ENCODE measurements at regions not wholly inside any gene's neighbourhood (a gene's known extent, or its start where the extent isn't known, plus 50 kb on each side); places are given as distances from the start of the nearest gene placed in this dataset.
"Not testable (repeated sequence)": the region's sequence is repeated elsewhere in the genome, so short reads cannot be mapped to it uniquely, and the experiment has no call there.

GRCh38 chr2:128602038-128602698, 283.5 kb upstream of the HS6ST1 start:
- no peak overlapping the region for H3K27ac ChIP-seq
- DNase-seq (ENCODE audit: low spot score) = peak; percentile 56
- H3K4me3 ChIP-seq = no peak overlapping the region
- TF ChIP-seq CTCF (IDR thresholded peaks at IDR 0.05) = no peak

- TF ChIP-seq CTCF (IDR thresholded peaks at IDR 0.05) = no peak
- H3K4me3 ChIP-seq = no peak overlapping the region
- no peak overlapping the region for H3K27ac ChIP-seq
- DNase-seq (ENCODE audit: low spot score) = peak; percentile 67
Measured at GRCh38 chr2:128602699-128603101, 284.0 kb upstream of the HS6ST1 start.

GRCh38 chr2:128603411-128603924, 284.8 kb upstream of the HS6ST1 start:
- TF ChIP-seq CTCF (IDR thresholded peaks at IDR 0.05) = no peak
- Histone ChIP-seq H3K4me3 (no peak overlapping the region), H3K27ac (no peak overlapping the region)
- DNase-seq (ENCODE audit: low spot score) = peak; percentile 49

GRCh38 chr2:128604045-128604444, 285.4 kb upstream of the HS6ST1 start:
- peak; percentile 36 for DNase-seq (ENCODE audit: low spot score)
- Histone ChIP-seq H3K27ac (no peak overlapping the region), H3K4me3 (no peak overlapping the region)
- no peak for TF ChIP-seq CTCF (IDR thresholded peaks at IDR 0.05)

- H3K27ac ChIP-seq; DNase-seq (ENCODE audit: low spot score); H3K4me3 ChIP-seq: not testable (repeated sequence)
Measured at GRCh38 chr2:128604581-128604980, 285.9 kb upstream of the HS6ST1 start.

- TF ChIP-seq CTCF (IDR thresholded peaks at IDR 0.05) = no peak
- no peak overlapping the region for H3K27ac ChIP-seq
- H3K4me3 ChIP-seq = no peak overlapping the region
- DNase-seq (ENCODE audit: low spot score) = peak; percentile 49
Measured at GRCh38 chr2:128605421-128605820, 286.8 kb upstream of the HS6ST1 start.

- TF ChIP-seq CTCF (IDR thresholded peaks at IDR 0.05) = no peak
- no peak for DNase-seq (ENCODE audit: low spot score)
- Histone ChIP-seq H3K27ac (no peak overlapping the region), H3K4me3 (no peak overlapping the region)
Measured at GRCh38 chr2:128605931-128606330, 287.3 kb upstream of the HS6ST1 start.

Data from coronary artery (tissue), 2 donors.